Keratinocyte (primary cell): ENCODE measurements at regions not wholly inside any gene's neighbourhood (a gene's known extent, or its start where the extent isn't known, plus 50 kb on each side); places are given as distances from the start of the nearest gene placed in this dataset.

Experiments
- CTCF ChIP-seq, 3 experiments: IDR thresholded peaks in 1 of 3; conservative IDR thresholded peaks in 1 of 3; optimal IDR thresholded peaks in 1 of 3; 2 replicates in 2 of 3; 3 replicates in 1 of 3; pipeline versions ENCODE3 to v1.5.1; 2011; ENCODE audit warnings: low read length in 3 of 3, mild to moderate bottlenecking in 3 of 3, moderate library complexity in 2 of 3, control low read depth in 1 of 3, inconsistent platforms in 1 of 3; ENCODE audit not compliant: insufficient read depth in 2 of 3; ENCODE audit errors: extremely low read depth in 1 of 3
- EZH2 ChIP-seq: IDR thresholded peaks from one replicate; pipeline ENCODE4 v1.6.1; 2012; ENCODE audit warnings: inconsistent platforms, mild to moderate bottlenecking, low read length, moderate library complexity

- no peak for TF ChIP-seq CTCF (optimal IDR thresholded peaks at IDR 0.05 in 1 of 3, IDR thresholded peaks at IDR 0.05 in 1 of 3, conservative IDR thresholded peaks at IDR 0.05 in 1 of 3; ENCODE audit: extremely low read depth in 1 of 3, insufficient read depth in 2 of 3, low read length in 3 of 3)
- no peak for TF ChIP-seq EZH2
Observed at GRCh38 chr10:128382225-128382624, 256.0 kb upstream of the MKI67 start.
